Tibial nerve (tissue), 4 donors: ENCODE measurements at regions not wholly inside any gene's neighbourhood (a gene's known extent, or its start where the extent isn't known, plus 50 kb on each side); places are given as distances from the start of the nearest gene placed in this dataset.
A peak's percentile ranks its signal among the peaks of the same experiment; 100 is the strongest.

Source experiments
- DNase-seq, 2 donors: peaks; one replicate each; pipeline ENCODE4 v3.0.0-alpha.2; 2019; ENCODE audit warnings: low spot score in 2 of 2
- H3K27ac ChIP-seq, 4 donors: fragments of 200-600 bp; sonication (generic) in 3 of 4; one replicate each; pipeline ENCODE4 v1.5.1; 2017 to 2019; ENCODE audit warnings: mild to moderate bottlenecking in 1 of 4
- H3K27me3 ChIP-seq, 2 donors: fragments of 200-600 bp; sonication (generic) in 1 of 2; one replicate each; pipeline versions ENCODE4 v1.5.1 to v1.6.0; 2017 to 2019
- H3K36me3 ChIP-seq, 3 donors: fragments of 200-600 bp; sonication (generic); one replicate each; pipeline ENCODE4 v1.5.1; 2018 to 2019
- H3K4me1 ChIP-seq, 4 donors: fragments of 200-600 bp; sonication (generic) in 3 of 4; one replicate each; pipeline ENCODE4 v1.5.1; 2017 to 2019
- H3K4me3 ChIP-seq, 4 donors: fragments of 200-600 bp; sonication (generic) in 3 of 4; one replicate each; pipeline ENCODE4 v1.5.1; 2017 to 2019; ENCODE audit warnings: mild to moderate bottlenecking in 1 of 4, moderate library complexity in 1 of 4
- H3K9me3 ChIP-seq, 4 donors: fragments of 200-600 bp; sonication (generic) in 3 of 4; one replicate each; pipeline ENCODE4 v1.5.1; 2017 to 2019
- CTCF ChIP-seq, 5 experiments: fragments of 200-600 bp in 3 of 5; fragments of 450-650 bp in 2 of 5; sonication (generic) in 3 of 5; IDR thresholded peaks; one replicate each; pipeline ENCODE4 v1.5.1; 2016 to 2019; ENCODE audit warnings: antibody characterized with exemption in 5 of 5, mild to moderate bottlenecking in 3 of 5, moderate library complexity in 2 of 5
- EP300 ChIP-seq, 2 donors: sonication (generic); formaldehyde crosslinking; IDR thresholded peaks; one replicate each; pipeline ENCODE4 v1.6.1; 2017; ENCODE audit warnings: antibody characterized with exemption in 2 of 2, mild to moderate bottlenecking in 1 of 2
- POLR2A ChIP-seq, 2 donors: fragments of 450-650 bp; IDR thresholded peaks; one replicate each; pipeline ENCODE4 v1.6.1; 2017; ENCODE audit warnings: antibody characterized with exemption in 2 of 2, mild to moderate bottlenecking in 2 of 2, moderate library complexity in 2 of 2
- WGBS, 2 donors: methylation state at CpG; one replicate each; pipeline ENCODE4 v1.1.5; 2018; 5-methylcytosine and 5-hydroxymethylcytosine counted together

- 65 to 66% methylated on average over 10 of the region's 10 CpGs for WGBS, 2 donors
These were observed 172.6 kb upstream of the KCNG1 start for GRCh38 chr20:51195419-51195901.

GRCh38 chr20:51193066-51193772, 170.3 kb upstream of the KCNG1 start:
- WGBS, 2 donors: 78 to 81% methylated on average over 16 of the region's 16 CpGs
- Histone ChIP-seq H3K27ac (no peak overlapping the region), H3K27me3 (peaks cover 0 to 8% of the 10 kb centered on the region in 2 donors)

More at GRCh38 chr20:51195419-51195901, 172.6 kb upstream of the KCNG1 start:
- H3K36me3 ChIP-seq: no peaks in the 10 kb centered on the region
- H3K4me3 ChIP-seq: no peak overlapping the region
- TF ChIP-seq POLR2A (IDR thresholded peaks at IDR 0.05) (no peak), CTCF (IDR thresholded peaks at IDR 0.05) (no peak), EP300 (IDR thresholded peaks at IDR 0.05) (no peak)
- DNase-seq: no peak
- H3K27ac ChIP-seq: no peak overlapping the region
- H3K27me3 ChIP-seq: peaks cover 0 to 8% of the 10 kb centered on the region in 2 donors
- no peaks in the 10 kb centered on the region for H3K9me3 ChIP-seq
- H3K4me1 ChIP-seq: peaks cover 0 to 3% (median 0%) of the 10 kb centered on the region in 4 donors

GRCh38 chr20:51190783-51191180, 167.9 kb upstream of the KCNG1 start:
- 48 to 50% methylated on average over 12 of the region's 12 CpGs for WGBS, 2 donors
- no peaks in the 10 kb centered on the region for H3K36me3 ChIP-seq
- H3K4me1 ChIP-seq: peaks cover 0 to 3% (median 0%) of the 10 kb centered on the region in 4 donors
- H3K4me3 ChIP-seq: no peak overlapping the region
- H3K27ac ChIP-seq: peak overlapping the region in 1 of 4 donors; percentile 60
- peaks cover 0 to under 1% of the 10 kb centered on the region in 2 donors for H3K27me3 ChIP-seq
- DNase-seq: no peak
- H3K9me3 ChIP-seq: no peaks in the 10 kb centered on the region
- TF ChIP-seq EP300 (IDR thresholded peaks at IDR 0.05) (peak in 1 of 2 donors; percentile 19), CTCF (IDR thresholded peaks at IDR 0.05) (no peak)

More at GRCh38 chr20:51193066-51193772, 170.3 kb upstream of the KCNG1 start:
- H3K9me3 ChIP-seq: no peaks in the 10 kb centered on the region
- DNase-seq: no peak
- TF ChIP-seq EP300 (IDR thresholded peaks at IDR 0.05) (no peak), POLR2A (IDR thresholded peaks at IDR 0.05) (no peak), CTCF (IDR thresholded peaks at IDR 0.05) (no peak)
- H3K36me3 ChIP-seq: no peaks in the 10 kb centered on the region
- H3K4me3 ChIP-seq: no peak overlapping the region
- H3K4me1 ChIP-seq: peaks cover 0 to 3% (median 0%) of the 10 kb centered on the region in 4 donors

GRCh38 chr20:51189814-51190782, 167.2 kb upstream of the KCNG1 start:
- no peak for DNase-seq
- Histone ChIP-seq H3K9me3 (no peaks in the 10 kb centered on the region), H3K36me3 (no peaks in the 10 kb centered on the region), H3K4me3 (no peak overlapping the region), H3K4me1 (peaks cover 0 to 3% (median 0%) of the 10 kb centered on the region in 4 donors), H3K27me3 (no peaks in the 10 kb centered on the region), H3K27ac (peak overlapping the region in 1 of 4 donors; percentile 39)
- no peak for TF ChIP-seq EP300 (IDR thresholded peaks at IDR 0.05)
- WGBS, 2 donors: 77 to 78% methylated on average over 12 of the region's 12 CpGs

- no peak overlapping the region for H3K27ac ChIP-seq
- H3K4me1 ChIP-seq: peaks cover 0 to 3% (median 0%) of the 10 kb centered on the region in 4 donors
- 78 to 83% methylated on average over 9 to 10 of the region's 10 CpGs for WGBS, 2 donors
- H3K36me3 ChIP-seq: no peaks in the 10 kb centered on the region
- H3K9me3 ChIP-seq: no peaks in the 10 kb centered on the region
- DNase-seq: no peak
- no peak overlapping the region for H3K4me3 ChIP-seq
- TF ChIP-seq EP300 (IDR thresholded peaks at IDR 0.05): no peak
- no peak for TF ChIP-seq POLR2A (IDR thresholded peaks at IDR 0.05)
- no peak for TF ChIP-seq CTCF (IDR thresholded peaks at IDR 0.05)
- no peaks in the 10 kb centered on the region for H3K27me3 ChIP-seq
These were observed 166.0 kb upstream of the KCNG1 start for GRCh38 chr20:51188941-51189340.
